ENCODE measurements at regions not wholly inside any gene's neighbourhood (a gene's known extent, or its start where the extent isn't known, plus 50 kb on each side); places are given as distances from the start of the nearest gene placed in this dataset.

- peak overlapping the region in 1 of 2 donors; percentile 19 for H3K27ac Mint-ChIP-seq
- H3K9me3 Mint-ChIP-seq, result peaks cover 22 to 24% of the 10 kb centered on the region in 2 donors
- ATAC-seq (no peak), DNase-seq (ENCODE audit: low spot score in 2 of 2) (no peak)
- peaks cover 30% of the 10 kb centered on the region in 2 donors for H3K36me3 Mint-ChIP-seq
Measured at GRCh38 chr3:193754719-193755118, 161.7 kb downstream of the OPA1 start.

DNA sequence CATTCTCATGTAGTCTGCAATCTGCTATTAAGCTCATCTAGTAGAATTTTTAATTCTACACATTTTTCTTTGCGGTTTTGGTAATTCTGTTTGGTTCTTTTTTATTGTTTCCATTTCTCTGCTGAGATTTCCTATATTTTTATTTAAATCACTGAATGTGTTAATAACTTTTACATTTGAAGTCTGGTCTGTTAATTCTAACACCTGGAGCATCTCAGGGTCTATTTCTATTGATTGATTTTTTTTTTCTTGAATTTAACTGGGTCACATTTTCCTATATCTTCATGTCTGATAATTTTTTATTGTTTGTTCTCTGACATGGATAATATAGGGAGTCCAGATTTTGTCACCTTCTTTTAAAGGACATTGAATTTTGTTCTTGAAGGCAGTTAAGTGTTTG lies 163.5 kb downstream of the OPA1 start:
- ATAC-seq (no peak), DNase-seq (ENCODE audit: low spot score in 2 of 2) (no peak)
- Mint-ChIP-seq H3K9me3 (peaks cover 22 to 24% of the 10 kb centered on the region in 2 donors), H3K36me3 (peaks cover 30% of the 10 kb centered on the region in 2 donors), H3K27ac (peak overlapping the region in 1 of 2 donors; percentile 12)

- no peak overlapping the region for H3K27ac Mint-ChIP-seq
- ATAC-seq, result no peak
- no peak for DNase-seq (ENCODE audit: low spot score in 2 of 2)
- peaks cover 30% of the 10 kb centered on the region in 2 donors for H3K36me3 Mint-ChIP-seq
- peaks cover 22 to 24% of the 10 kb centered on the region in 2 donors for H3K9me3 Mint-ChIP-seq
Measured at GRCh38 chr3:193757457-193757856, 164.4 kb downstream of the OPA1 start.

DNA sequence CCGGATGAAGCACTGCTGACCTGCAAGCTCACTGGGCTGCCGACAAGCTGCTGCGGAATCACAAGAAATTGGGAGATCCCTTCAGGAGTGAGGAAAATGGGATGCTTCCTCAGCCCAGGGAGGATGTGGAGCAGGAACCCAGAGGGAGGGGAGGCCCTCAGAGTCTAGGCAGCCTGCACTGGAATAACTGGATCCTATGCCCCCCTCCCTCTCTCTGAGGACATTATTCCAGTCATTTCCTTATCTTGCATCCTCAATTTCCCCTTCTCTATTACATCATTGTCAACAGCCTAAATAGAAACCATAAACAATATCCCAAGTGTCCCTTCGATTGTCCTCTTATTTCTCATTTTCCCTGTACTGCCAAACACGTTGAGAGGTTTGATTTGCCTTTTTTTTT lies 169.0 kb downstream of the OPA1 start:
- Mint-ChIP-seq H3K36me3 (peaks cover 17 to 18% of the 10 kb centered on the region in 2 donors), H3K9me3 (peaks cover 10 to 16% of the 10 kb centered on the region in 2 donors), H3K27ac (no peak overlapping the region)
- ATAC-seq (no peak), DNase-seq (ENCODE audit: low spot score in 2 of 2) (no peak)

GRCh38 chr3:193762657-193763056 lies 169.6 kb downstream of the OPA1 start:
- peaks cover 3 to 11% of the 10 kb centered on the region in 2 donors for H3K9me3 Mint-ChIP-seq
- DNase-seq (ENCODE audit: low spot score in 2 of 2) (no peak), ATAC-seq (no peak)
- no peak overlapping the region for H3K27ac Mint-ChIP-seq
- H3K36me3 Mint-ChIP-seq, result peaks cover 10 to 11% of the 10 kb centered on the region in 2 donors

GRCh38 chr3:193764959-193765358 lies 172.0 kb downstream of the OPA1 start:
- Mint-ChIP-seq H3K36me3 (no peaks in the 10 kb centered on the region), H3K27ac (no peak overlapping the region), H3K9me3 (no peaks in the 10 kb centered on the region)
- no peak for ATAC-seq
- DNase-seq (ENCODE audit: low spot score in 2 of 2), result no peak

DNA sequence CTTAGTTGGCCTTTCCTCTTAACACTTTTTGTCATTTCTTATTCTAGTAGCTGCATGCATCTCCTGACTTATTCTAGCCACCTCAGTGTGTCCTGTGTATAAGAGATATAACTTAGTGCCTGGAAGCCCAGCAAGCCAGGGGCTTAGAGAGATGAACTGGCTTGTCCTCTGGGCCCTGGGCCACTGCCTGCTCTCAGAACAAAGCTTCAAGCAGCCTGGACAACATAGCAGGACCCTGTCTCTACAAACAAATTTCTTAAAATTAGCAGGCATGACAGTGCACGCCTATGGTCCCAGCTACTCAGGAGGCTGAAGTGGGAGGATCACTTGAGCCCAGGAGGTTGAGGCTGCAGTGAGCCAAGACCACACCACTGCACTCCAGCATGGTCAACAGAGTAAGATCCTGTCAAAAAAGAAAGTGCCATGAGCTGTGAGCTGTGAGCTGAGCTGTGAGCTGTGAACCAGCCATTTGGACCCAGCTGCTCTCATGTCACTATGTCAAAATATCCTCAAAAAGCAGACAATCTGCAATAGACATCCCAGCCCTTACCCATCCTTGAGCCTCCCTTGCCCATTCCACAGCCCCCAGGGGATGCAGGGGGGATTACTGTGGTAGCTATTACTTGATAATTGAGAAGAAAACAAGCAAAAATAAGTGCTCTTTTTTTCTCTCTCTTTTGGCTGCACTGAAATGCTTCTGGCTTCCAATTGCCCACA lies 174.5 kb downstream of the OPA1 start:
- ATAC-seq, result no peak
- no peaks in the 10 kb centered on the region for H3K36me3 Mint-ChIP-seq

DNA sequence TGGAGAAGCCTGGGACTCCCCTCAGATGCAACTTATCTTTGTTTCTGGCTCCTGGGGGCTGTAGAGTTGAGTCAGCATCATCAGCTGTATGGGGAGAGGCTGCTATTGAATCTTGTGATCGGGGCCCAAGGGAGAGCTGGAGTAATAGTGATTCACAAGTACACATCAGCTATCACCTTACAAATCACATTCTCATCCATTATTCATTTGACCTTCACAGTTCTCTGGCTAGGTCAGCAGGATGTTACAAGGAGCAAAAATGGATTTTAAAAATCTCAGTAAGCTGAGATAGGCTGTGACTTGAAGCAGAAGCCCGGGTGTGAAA lies 175.0 kb downstream of the OPA1 start:
- DNase-seq (ENCODE audit: low spot score in 2 of 2), result no peak
- Mint-ChIP-seq H3K36me3 (no peaks in the 10 kb centered on the region), H3K27ac (no peak overlapping the region), H3K9me3 (no peaks in the 10 kb centered on the region)
- no peak for ATAC-seq

More for the DNA sequence above, 174.5 kb downstream of the OPA1 start:
- no peak overlapping the region for H3K27ac Mint-ChIP-seq
- no peak for DNase-seq (ENCODE audit: low spot score in 2 of 2)
- H3K9me3 Mint-ChIP-seq, result no peaks in the 10 kb centered on the region

GRCh38 chr3:193769437-193769836 lies 176.4 kb downstream of the OPA1 start:
- no peaks in the 10 kb centered on the region for H3K9me3 Mint-ChIP-seq
- DNase-seq (ENCODE audit: low spot score in 2 of 2) (no peak), ATAC-seq (no peak)
- no peaks in the 10 kb centered on the region for H3K36me3 Mint-ChIP-seq
- H3K27ac Mint-ChIP-seq, result no peak overlapping the region

- no peak overlapping the region for H3K27ac Mint-ChIP-seq
Measured at GRCh38 chr3:193771011-193771652, 178.1 kb downstream of the OPA1 start.

GRCh38 chr3:193771653-193772421 lies 178.8 kb downstream of the OPA1 start:
- H3K36me3 Mint-ChIP-seq, result no peaks in the 10 kb centered on the region
- ATAC-seq (no peak), DNase-seq (ENCODE audit: low spot score in 2 of 2) (no peak)
- H3K9me3 Mint-ChIP-seq, result no peaks in the 10 kb centered on the region
- H3K27ac Mint-ChIP-seq, result no peak overlapping the region

More at GRCh38 chr3:193771011-193771652, 178.1 kb downstream of the OPA1 start:
- Mint-ChIP-seq H3K36me3 (no peaks in the 10 kb centered on the region), H3K9me3 (no peaks in the 10 kb centered on the region)
- ATAC-seq (no peak), DNase-seq (ENCODE audit: low spot score in 2 of 2) (no peak)

DNA sequence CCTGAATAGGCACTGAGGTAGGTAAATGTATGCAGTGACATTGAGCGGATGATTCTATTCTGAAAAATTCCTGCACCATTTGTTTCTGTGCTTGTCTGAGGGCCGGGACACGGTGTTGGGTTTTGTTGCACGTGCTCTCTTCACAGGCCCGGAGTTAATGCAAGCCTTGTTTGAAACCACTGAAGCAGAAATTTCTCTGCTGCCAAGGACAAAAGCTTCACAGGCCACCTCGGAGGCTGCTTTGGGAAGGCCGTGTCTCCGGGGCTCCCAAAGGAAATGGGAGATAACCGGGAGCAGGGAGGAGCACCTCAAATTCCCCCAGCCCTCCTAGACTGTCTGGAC lies 179.4 kb downstream of the OPA1 start:
- Mint-ChIP-seq H3K9me3 (no peaks in the 10 kb centered on the region), H3K36me3 (no peaks in the 10 kb centered on the region), H3K27ac (no peak overlapping the region)
- ATAC-seq, result no peak
- no peak for DNase-seq (ENCODE audit: low spot score in 2 of 2)

DNA sequence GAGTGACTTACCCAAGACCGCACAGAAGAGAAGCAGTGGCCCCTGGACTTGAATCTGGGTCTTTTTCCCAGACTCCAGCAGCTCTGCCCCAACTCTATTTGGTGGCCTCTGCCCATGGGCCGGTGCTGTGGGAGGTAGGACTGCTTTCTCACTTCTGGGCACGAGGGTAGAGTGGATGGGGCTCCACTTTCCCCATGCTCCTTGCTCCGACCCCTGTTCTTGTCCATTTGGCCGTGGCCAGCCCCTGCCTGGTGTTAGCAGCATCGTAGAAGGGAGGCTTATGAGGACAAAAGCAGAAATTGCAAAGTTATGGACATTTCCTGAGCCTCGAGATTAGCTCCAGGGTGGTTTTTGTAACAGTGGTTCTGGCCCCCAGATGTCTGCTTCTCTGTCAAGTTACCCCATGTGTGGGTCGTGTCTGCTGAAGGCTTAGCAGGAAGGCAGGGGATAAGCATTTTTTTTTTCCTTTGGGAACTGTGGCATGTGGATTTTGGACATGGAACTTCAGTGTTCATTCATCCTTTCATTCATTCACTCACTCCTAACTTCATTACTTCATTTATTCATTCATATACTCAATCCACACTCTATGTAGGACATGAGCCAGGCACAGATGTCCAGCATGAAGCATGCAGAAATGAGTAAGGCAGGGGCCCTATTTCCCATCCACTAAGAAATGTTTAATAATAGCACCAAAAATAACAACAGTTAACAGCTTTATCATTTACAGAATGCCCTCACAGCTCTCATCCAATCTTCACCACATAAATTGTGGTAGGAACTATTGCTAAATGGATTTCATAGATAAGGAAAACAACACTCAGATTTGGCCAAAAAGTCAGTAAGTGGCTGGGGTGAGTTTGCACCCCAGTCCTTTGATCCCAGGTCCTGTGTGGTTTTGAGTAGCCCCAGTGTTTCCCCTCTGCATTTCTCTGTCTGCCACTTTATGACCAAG lies 180.5 kb downstream of the OPA1 start:
- DNase-seq (ENCODE audit: low spot score in 2 of 2), result no peak
- H3K9me3 Mint-ChIP-seq, result no peaks in the 10 kb centered on the region
- no peak overlapping the region for H3K27ac Mint-ChIP-seq
- ATAC-seq, result no peak
- H3K36me3 Mint-ChIP-seq, result no peaks in the 10 kb centered on the region

DNA sequence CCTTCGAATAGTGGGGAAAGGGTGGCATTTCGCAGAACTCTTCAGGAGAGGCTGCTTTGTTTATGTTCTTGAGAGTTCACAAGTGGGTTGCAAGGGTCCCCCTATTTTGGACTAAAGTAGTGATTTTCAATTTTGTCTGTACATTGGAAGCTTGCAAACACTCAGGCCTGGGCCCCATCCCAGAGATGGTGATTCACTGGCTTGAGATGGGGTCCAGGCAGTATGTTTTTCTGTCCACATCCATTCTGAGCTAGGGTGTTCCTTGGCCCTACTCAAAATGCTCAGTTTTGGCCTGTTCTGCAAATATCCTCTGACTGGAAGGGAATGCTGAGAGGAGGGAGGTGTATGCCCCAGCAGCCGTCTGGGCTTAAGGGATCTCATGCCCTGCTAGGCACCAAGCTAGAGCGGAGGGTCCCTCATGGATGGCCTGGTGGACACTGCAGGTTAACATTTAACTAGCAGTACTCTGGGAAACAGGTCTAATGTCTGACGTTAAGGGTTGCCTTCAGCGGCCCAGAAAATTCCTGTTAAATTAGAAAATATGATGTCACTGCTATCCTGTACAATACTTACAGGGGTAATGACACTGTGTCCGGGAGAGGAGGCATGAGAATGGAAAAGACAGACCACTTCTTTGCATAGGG lies 181.4 kb downstream of the OPA1 start:
- no peak for ATAC-seq
- no peak for DNase-seq (ENCODE audit: low spot score in 2 of 2)
- Mint-ChIP-seq H3K27ac (no peak overlapping the region), H3K9me3 (no peaks in the 10 kb centered on the region), H3K36me3 (no peaks in the 10 kb centered on the region)

DNA sequence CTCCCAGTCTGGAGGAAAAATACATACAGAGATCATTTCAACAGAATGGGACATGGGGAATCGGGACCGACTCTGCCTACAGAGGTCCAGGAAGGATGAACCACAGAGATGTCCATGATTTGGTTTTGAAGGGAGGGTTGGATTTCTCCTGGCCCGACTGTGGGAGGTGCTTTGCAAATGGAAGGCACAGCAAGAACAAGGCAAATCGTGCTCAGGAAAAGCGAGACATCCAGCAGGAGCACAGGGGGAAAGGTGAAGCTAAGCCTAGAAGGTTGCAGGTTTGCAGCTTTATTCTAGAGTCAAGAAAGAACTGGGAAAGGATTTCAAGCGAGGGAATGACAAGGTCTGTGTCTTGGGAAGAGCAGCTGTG lies 181.9 kb downstream of the OPA1 start:
- H3K9me3 Mint-ChIP-seq, result no peaks in the 10 kb centered on the region
- no peak for ATAC-seq
- H3K36me3 Mint-ChIP-seq, result no peaks in the 10 kb centered on the region
- H3K27ac Mint-ChIP-seq, result no peak overlapping the region
- DNase-seq (ENCODE audit: low spot score in 2 of 2), result no peak

- ATAC-seq, result no peak
- H3K9me3 Mint-ChIP-seq, result no peaks in the 10 kb centered on the region
- no peaks in the 10 kb centered on the region for H3K36me3 Mint-ChIP-seq
- H3K27ac Mint-ChIP-seq, result no peak overlapping the region
- DNase-seq (ENCODE audit: low spot score in 2 of 2), result no peak
Measured at GRCh38 chr3:193775421-193776077, 182.5 kb downstream of the OPA1 start.
